ENCODE measurements at regions not wholly inside any gene's neighbourhood (a gene's known extent, or its start where the extent isn't known, plus 50 kb on each side); places are given as distances from the start of the nearest gene placed in this dataset.

DNA sequence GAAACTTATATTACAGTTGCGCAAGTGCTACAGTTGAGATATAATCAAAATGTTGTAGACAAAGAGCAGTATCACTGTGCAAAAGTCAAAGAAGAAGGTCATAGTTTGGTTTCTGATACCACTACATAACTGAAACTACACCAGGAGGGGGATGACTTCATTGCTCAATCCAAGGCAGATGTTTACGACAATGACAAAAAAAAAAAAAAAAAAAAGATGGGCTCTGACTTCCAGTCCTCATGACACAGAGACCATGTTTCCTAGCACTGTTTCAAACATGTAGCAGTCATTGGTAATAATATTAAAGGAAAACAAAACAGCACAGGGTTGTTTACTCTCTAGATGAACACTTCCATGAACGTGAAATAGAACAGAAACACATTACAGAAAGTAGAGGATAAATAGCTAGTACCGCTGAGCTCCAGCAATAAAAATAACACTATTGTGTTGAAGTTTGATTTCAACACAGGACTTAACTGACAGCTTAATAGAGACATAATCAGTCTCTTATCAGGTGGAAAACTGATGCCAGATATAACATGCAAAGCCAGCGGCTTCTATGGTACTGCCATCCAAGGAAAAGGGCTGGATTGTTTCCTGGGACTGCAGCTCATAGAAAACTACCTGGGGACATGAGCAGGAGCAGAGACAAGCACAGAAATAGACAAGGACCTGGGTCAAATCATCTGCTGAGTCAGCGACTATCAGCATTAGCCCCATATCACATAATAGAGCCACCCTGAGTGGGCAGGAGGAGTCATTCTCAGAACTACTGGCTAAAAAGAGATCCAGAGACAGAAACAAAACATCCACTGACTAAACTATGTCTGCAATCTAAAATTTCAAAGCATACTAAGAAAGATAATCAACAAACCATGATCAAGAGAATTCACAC is 463.6 kb upstream of the SOX9 start:
- no peak for TF ChIP-seq POLR2A (IDR thresholded peaks at IDR 0.05)
- TF ChIP-seq, protein P1, sequence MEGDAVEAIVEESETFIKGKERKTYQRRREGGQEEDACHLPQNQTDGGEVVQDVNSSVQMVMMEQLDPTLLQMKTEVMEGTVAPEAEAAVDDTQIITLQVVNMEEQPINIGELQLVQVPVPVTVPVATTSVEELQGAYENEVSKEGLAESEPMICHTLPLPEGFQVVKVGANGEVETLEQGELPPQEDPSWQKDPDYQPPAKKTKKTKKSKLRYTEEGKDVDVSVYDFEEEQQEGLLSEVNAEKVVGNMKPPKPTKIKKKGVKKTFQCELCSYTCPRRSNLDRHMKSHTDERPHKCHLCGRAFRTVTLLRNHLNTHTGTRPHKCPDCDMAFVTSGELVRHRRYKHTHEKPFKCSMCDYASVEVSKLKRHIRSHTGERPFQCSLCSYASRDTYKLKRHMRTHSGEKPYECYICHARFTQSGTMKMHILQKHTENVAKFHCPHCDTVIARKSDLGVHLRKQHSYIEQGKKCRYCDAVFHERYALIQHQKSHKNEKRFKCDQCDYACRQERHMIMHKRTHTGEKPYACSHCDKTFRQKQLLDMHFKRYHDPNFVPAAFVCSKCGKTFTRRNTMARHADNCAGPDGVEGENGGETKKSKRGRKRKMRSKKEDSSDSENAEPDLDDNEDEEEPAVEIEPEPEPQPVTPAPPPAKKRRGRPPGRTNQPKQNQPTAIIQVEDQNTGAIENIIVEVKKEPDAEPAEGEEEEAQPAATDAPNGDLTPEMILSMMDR (IDR thresholded peaks at IDR 0.05): no peak
